22Rv1 (cell line): ENCODE measurements at regions not wholly inside any gene's neighbourhood (a gene's known extent, or its start where the extent isn't known, plus 50 kb on each side); places are given as distances from the start of the nearest gene placed in this dataset.

Source experiments
- CTCF ChIP-seq: fragments of 450-650 bp; IDR thresholded peaks from 2 replicates; pipeline ENCODE4 v1.5.1; 2017; ENCODE audit warnings: mild to moderate bottlenecking
- ZFX ChIP-seq: fragments of 450-650 bp; IDR thresholded peaks from 2 replicates; pipeline ENCODE4 v1.6.1; 2017; ENCODE audit warnings: antibody characterized with exemption, borderline replicate concordance

- TF ChIP-seq CTCF = no peak
- TF ChIP-seq ZFX = no peak
These were observed 172.9 kb upstream of the ESRRG start for GRCh38 chr1:216896146-216896545.
